ENCODE measurements at regions not wholly inside any gene's neighbourhood (a gene's known extent, or its start where the extent isn't known, plus 50 kb on each side); places are given as distances from the start of the nearest gene placed in this dataset.

DNA sequence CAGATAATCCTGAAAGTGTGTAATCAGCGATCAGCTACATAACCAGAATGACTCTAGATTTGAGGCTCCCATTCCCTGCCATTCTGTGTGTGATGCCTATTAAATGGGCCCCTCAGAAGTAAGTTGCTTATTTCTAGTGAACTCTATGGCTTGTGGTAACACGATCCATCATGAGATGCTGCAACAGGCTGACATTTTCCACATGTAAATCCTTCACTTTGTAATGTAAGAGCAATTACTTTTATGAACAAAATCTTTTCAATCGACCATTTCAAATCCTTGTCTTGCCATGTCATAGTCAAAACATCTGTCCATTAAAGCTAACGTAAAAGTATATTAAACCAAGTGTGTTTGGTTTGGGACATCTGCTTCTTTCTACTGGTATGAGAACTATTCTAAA lies 175.9 kb upstream of the ETAA1 start:
- TF ChIP-seq HDGF (IDR thresholded peaks at IDR 0.05; ENCODE audit: borderline replicate concordance), result no peak
- no peak for TF ChIP-seq FOXM1 (IDR thresholded peaks at IDR 0.05; ENCODE audit: borderline replicate concordance)

All from HEK293T (cell line).